WTC11 (cell line): ENCODE measurements at regions not wholly inside any gene's neighbourhood (a gene's known extent, or its start where the extent isn't known, plus 50 kb on each side); places are given as distances from the start of the nearest gene placed in this dataset.
A peak's percentile ranks its signal among the peaks of the same experiment; 100 is the strongest.

Experiments
- ATAC-seq: fragments of 200-7000 bp; cut with Tn5 transposase; 2 replicates; pipeline ENCODE4 v1.10.0; 2021; ENCODE audit warnings: mild to moderate bottlenecking, moderate library complexity
- CTCF ChIA-PET: fragments of 300-600 bp; sonication (Branson Sonifier 250); formaldehyde crosslinking; loops from one replicate; lab custom pipeline; 2021; ENCODE audit warnings: antibody characterized with exemption; lab: Charles Lee
- POLR2A ChIA-PET: fragments of 350-600 bp; sonication (Branson Sonifier 250); formaldehyde crosslinking; loops from one replicate; lab custom pipeline; 2021; ENCODE audit warnings: antibody characterized with exemption; lab: Charles Lee
- DNase-seq: peaks from one replicate; pipeline ENCODE4 v3.0.0; 2021; ENCODE audit warnings: low spot score
- H3K27ac Mint-ChIP-seq: 2 replicates; pipeline ENCODE4 v1.8.0; 2021; ENCODE audit warnings: mixed read lengths
- H3K27me3 Mint-ChIP-seq: 2 replicates; pipeline ENCODE4 v1.8.0; 2021; ENCODE audit warnings: low read depth, mild to moderate bottlenecking, moderate library complexity, mixed read lengths
- H3K36me3 Mint-ChIP-seq: 2 replicates; pipeline ENCODE4 v1.8.0; 2021; ENCODE audit warnings: mixed read lengths
- H3K4me1 Mint-ChIP-seq: 2 replicates; pipeline ENCODE4 v1.8.0; 2022; ENCODE audit warnings: mixed read lengths
- H3K4me3 Mint-ChIP-seq: 2 replicates; pipeline ENCODE4 v1.8.0; 2021; ENCODE audit warnings: mild to moderate bottlenecking, moderate library complexity, mixed read lengths
- H3K9me3 Mint-ChIP-seq: 2 replicates; pipeline ENCODE4 v1.8.0; 2021; ENCODE audit warnings: mixed read lengths
- ARID4B ChIP-seq: sonication (generic); formaldehyde crosslinking; IDR thresholded peaks from 2 replicates; pipeline ENCODE4 v1.8.0; 2023; ENCODE audit warnings: missing genetic modification reagents, mild to moderate bottlenecking, borderline replicate concordance
- ATF2 ChIP-seq: sonication (generic); formaldehyde crosslinking; IDR thresholded peaks from 2 replicates; pipeline ENCODE4 v1.8.1; 2022; ENCODE audit warnings: low read depth, missing genetic modification reagents, borderline replicate concordance
- ATF3 ChIP-seq: sonication (generic); formaldehyde crosslinking; conservative IDR thresholded peaks from 2 replicates; pipeline ENCODE4 v1.8.1; 2022; ENCODE audit warnings: mild to moderate bottlenecking, missing genetic modification reagents
- E2F1 ChIP-seq: sonication (generic); formaldehyde crosslinking; IDR thresholded peaks from 2 replicates; pipeline ENCODE4 v1.8.0; 2022; ENCODE audit warnings: mild to moderate bottlenecking, missing genetic modification reagents
- ERG ChIP-seq: fragments of 250-450 bp; sonication (Bioruptor Pico); IDR thresholded peaks from 2 replicates; pipeline ENCODE4 v1.8.0; 2021; ENCODE audit warnings: mild to moderate bottlenecking
- ETV6 ChIP-seq: sonication (generic); formaldehyde crosslinking; IDR thresholded peaks from 2 replicates; pipeline ENCODE4 v1.8.1; 2022; ENCODE audit warnings: mild to moderate bottlenecking, missing genetic modification reagents
- GABPB1 ChIP-seq: sonication (generic); formaldehyde crosslinking; IDR thresholded peaks from 2 replicates; pipeline ENCODE4 v1.8.1; 2023; ENCODE audit warnings: mild to moderate bottlenecking, missing genetic modification reagents
- HMGXB4 ChIP-seq: sonication (generic); formaldehyde crosslinking; IDR thresholded peaks from 2 replicates; pipeline ENCODE4 v1.8.1; 2023; ENCODE audit warnings: mild to moderate bottlenecking, moderate library complexity, missing genetic modification reagents
- JUN ChIP-seq: sonication (generic); formaldehyde crosslinking; IDR thresholded peaks from 2 replicates; pipeline ENCODE4 v1.8.0; 2023; ENCODE audit warnings: mild to moderate bottlenecking, missing genetic modification reagents
- MLX ChIP-seq: sonication (generic); formaldehyde crosslinking; IDR thresholded peaks from 2 replicates; pipeline ENCODE4 v1.8.1; 2023; ENCODE audit warnings: mild to moderate bottlenecking, missing genetic modification reagents, moderate library complexity
- NR3C1 ChIP-seq: sonication (generic); formaldehyde crosslinking; conservative IDR thresholded peaks from 2 replicates; pipeline ENCODE4 v1.8.1; 2023; ENCODE audit warnings: low read depth, mild to moderate bottlenecking, missing genetic modification reagents
- PRDM15 ChIP-seq: sonication (generic); formaldehyde crosslinking; IDR thresholded peaks from 2 replicates; pipeline ENCODE4 v1.8.0; 2022; ENCODE audit warnings: missing genetic modification reagents
- TEAD4 ChIP-seq: sonication (generic); formaldehyde crosslinking; IDR thresholded peaks from 2 replicates; pipeline ENCODE4 v1.8.0; 2022; ENCODE audit warnings: mild to moderate bottlenecking, missing genetic modification reagents
- TP53 ChIP-seq: sonication (generic); formaldehyde crosslinking; IDR thresholded peaks from 2 replicates; pipeline ENCODE4 v1.8.1; 2023; ENCODE audit warnings: mild to moderate bottlenecking, missing genetic modification reagents
- USF1 ChIP-seq: sonication (generic); formaldehyde crosslinking; IDR thresholded peaks from 2 replicates; pipeline ENCODE4 v1.8.0; 2022; ENCODE audit warnings: mild to moderate bottlenecking, missing genetic modification reagents
- ZNF512 ChIP-seq: sonication (generic); formaldehyde crosslinking; IDR thresholded peaks from 2 replicates; pipeline ENCODE4 v1.8.1; 2022; ENCODE audit warnings: missing genetic modification reagents, borderline replicate concordance

GRCh38 chr4:82124365-82124764, 249.4 kb downstream of the HNRNPD start (continued):
- TF ChIP-seq ATF2 (CRISPR knock-in tag) (no peak), MLX (no peak)
- TF ChIP-seq, all 79 proteins: peak for 0

GRCh38 chr4:82123934-82124333, 249.9 kb downstream of the HNRNPD start:
- H3K27me3 Mint-ChIP-seq = no peaks in the 10 kb centered on the region; the same call in 1 of the 2 replicates
- ChIA-PET POLR2A (no interaction called here), CTCF (interaction anchor here (3.1 kb wide), 1 partner anchor 144 kb away, joined by 9 read pairs; no protein-coding TSS in a partner anchor)
- peaks cover 4% of the 10 kb centered on the region for H3K9me3 Mint-ChIP-seq
- DNase-seq = no peak
- no peak overlapping the region for H3K4me3 Mint-ChIP-seq
- ATAC-seq = peak; percentile 75
- no peak overlapping the region for H3K27ac Mint-ChIP-seq
- no peaks in the 10 kb centered on the region for H3K36me3 Mint-ChIP-seq
- no peaks in the 10 kb centered on the region for H3K4me1 Mint-ChIP-seq
- TF ChIP-seq ETV6 (CRISPR knock-in tag) (no peak), HMGXB4 (CRISPR knock-in tag) (no peak), PRDM15 (CRISPR knock-in tag) (no peak), TEAD4 (CRISPR knock-in tag) (no peak), NR3C1 (CRISPR knock-in tag) (no peak), ATF3 (CRISPR knock-in tag) (no peak), TP53 (CRISPR knock-in tag) (no peak), GABPB1 (CRISPR knock-in tag) (no peak), ATF2 (CRISPR knock-in tag) (no peak), JUN (CRISPR knock-in tag) (no peak), E2F1 (no peak), USF1 (CRISPR knock-in tag) (no peak), ERG (CRISPR knock-in tag) (no peak), ZNF512 (CRISPR knock-in tag) (no peak), ARID4B (no peak)
